OCI-LY1 (cell line): ENCODE measurements at regions not wholly inside any gene's neighbourhood (a gene's known extent, or its start where the extent isn't known, plus 50 kb on each side); places are given as distances from the start of the nearest gene placed in this dataset.

Experiments used
- H2AFZ ChIP-seq: fragments of 200-600 bp; sonication (generic), shearing (Covaris generic); 2 replicates; pipeline ENCODE4 v1.6.0; 2014; ENCODE audit warnings: antibody characterized with exemption, mild to moderate bottlenecking, low read length
- H3F3A ChIP-seq: fragments of 200-600 bp; sonication (generic), shearing (Covaris generic); 2 replicates; pipeline ENCODE4 v1.6.0; 2014; ENCODE audit warnings: mild to moderate bottlenecking, antibody characterized with exemption, low read length, moderate library complexity; ENCODE audit not compliant: insufficient read depth
- H3K27ac ChIP-seq: fragments of 200-600 bp; sonication (generic); 2 replicates; pipeline ENCODE4 v1.5.1; 2014; ENCODE audit warnings: low read length, mixed run types, mild to moderate bottlenecking, low read depth; ENCODE audit not compliant: poor library complexity, severe bottlenecking
- H3K27me3 ChIP-seq: fragments of 200-600 bp; sonication (generic); 2 replicates; pipeline ENCODE4 v1.6.0; 2014; ENCODE audit warnings: antibody characterized with exemption, mild to moderate bottlenecking, low read length, moderate library complexity; ENCODE audit not compliant: insufficient read depth
- H3K36me3 ChIP-seq: fragments of 200-600 bp; sonication (generic); 2 replicates; pipeline ENCODE4 v1.6.1; 2014; ENCODE audit warnings: mild to moderate bottlenecking, antibody characterized with exemption, low read length, moderate library complexity, mixed read lengths; ENCODE audit not compliant: insufficient read depth
- H3K4me1 ChIP-seq: fragments of 200-600 bp; sonication (generic); 2 replicates; pipeline ENCODE4 v1.5.1; 2014; ENCODE audit warnings: mild to moderate bottlenecking, low read length, moderate library complexity; ENCODE audit not compliant: insufficient read depth, severe bottlenecking
- H3K4me2 ChIP-seq: fragments of 200-600 bp; sonication (generic), shearing (Covaris generic); 2 replicates; pipeline ENCODE4 v1.6.1; 2014; ENCODE audit warnings: low read length
- H3K4me3 ChIP-seq: fragments of 200-600 bp; sonication (generic); 2 replicates; pipeline ENCODE4 v1.5.1; 2014; ENCODE audit warnings: low read length, low read depth, mild to moderate bottlenecking, mixed read lengths; ENCODE audit not compliant: poor library complexity, severe bottlenecking
- H3K79me2 ChIP-seq: fragments of 200-600 bp; shearing (Covaris generic); 2 replicates; pipeline ENCODE4 v1.6.1; 2016; ENCODE audit warnings: mixed run types, low read length, mixed read lengths; ENCODE audit not compliant: insufficient read depth
- H3K9ac ChIP-seq: fragments of 200-600 bp; sonication (generic), shearing (Covaris generic); 2 replicates; pipeline ENCODE4 v1.6.1; 2014; ENCODE audit warnings: mild to moderate bottlenecking, low read length, mixed read lengths
- H3K9me2 ChIP-seq: fragments of 200-600 bp; sonication (generic), shearing (Covaris generic); 2 replicates; pipeline ENCODE4 v1.6.1; 2014; ENCODE audit warnings: low read depth, mild to moderate bottlenecking, low read length, mixed read lengths
- H3K9me3 ChIP-seq: fragments of 200-600 bp; shearing (Covaris generic); 2 replicates; pipeline ENCODE4 v1.6.1; 2014; ENCODE audit warnings: low read length, mixed read lengths
- H4K20me1 ChIP-seq: fragments of 200-600 bp; sonication (generic), shearing (Covaris generic); 2 replicates; pipeline ENCODE4 v1.6.0; 2016; ENCODE audit warnings: mild to moderate bottlenecking, low read length; ENCODE audit not compliant: insufficient read depth
- EZH2 ChIP-seq: fragments of 200-600 bp; sonication (generic), shearing (Covaris generic); IDR thresholded peaks from 2 replicates; pipeline ENCODE4 v1.8.0; 2017; ENCODE audit warnings: borderline replicate concordance, mixed run types, mild to moderate bottlenecking, antibody characterized with exemption, low read length, moderate library complexity, mixed read lengths
- TF ChIP-seq, protein P1 (sequence below): fragments of 200-600 bp; sonication (generic), shearing (Covaris generic); IDR thresholded peaks from 2 replicates; pipeline ENCODE4 v1.5.1; 2017; ENCODE audit warnings: mild to moderate bottlenecking, antibody characterized with exemption, low read length, moderate library complexity, mixed read lengths

- TF ChIP-seq EZH2: no peak
- TF ChIP-seq, protein P1, sequence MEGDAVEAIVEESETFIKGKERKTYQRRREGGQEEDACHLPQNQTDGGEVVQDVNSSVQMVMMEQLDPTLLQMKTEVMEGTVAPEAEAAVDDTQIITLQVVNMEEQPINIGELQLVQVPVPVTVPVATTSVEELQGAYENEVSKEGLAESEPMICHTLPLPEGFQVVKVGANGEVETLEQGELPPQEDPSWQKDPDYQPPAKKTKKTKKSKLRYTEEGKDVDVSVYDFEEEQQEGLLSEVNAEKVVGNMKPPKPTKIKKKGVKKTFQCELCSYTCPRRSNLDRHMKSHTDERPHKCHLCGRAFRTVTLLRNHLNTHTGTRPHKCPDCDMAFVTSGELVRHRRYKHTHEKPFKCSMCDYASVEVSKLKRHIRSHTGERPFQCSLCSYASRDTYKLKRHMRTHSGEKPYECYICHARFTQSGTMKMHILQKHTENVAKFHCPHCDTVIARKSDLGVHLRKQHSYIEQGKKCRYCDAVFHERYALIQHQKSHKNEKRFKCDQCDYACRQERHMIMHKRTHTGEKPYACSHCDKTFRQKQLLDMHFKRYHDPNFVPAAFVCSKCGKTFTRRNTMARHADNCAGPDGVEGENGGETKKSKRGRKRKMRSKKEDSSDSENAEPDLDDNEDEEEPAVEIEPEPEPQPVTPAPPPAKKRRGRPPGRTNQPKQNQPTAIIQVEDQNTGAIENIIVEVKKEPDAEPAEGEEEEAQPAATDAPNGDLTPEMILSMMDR: no peak
- Histone ChIP-seq H4K20me1 (no peaks in the 10 kb centered on the region), H3F3A (no peaks in the 10 kb centered on the region), H3K9ac (no peak overlapping the region), H3K9me2 (no peaks in the 10 kb centered on the region), H3K4me1 (no peaks in the 10 kb centered on the region), H2AFZ (no peak overlapping the region), H3K9me3 (no peaks in the 10 kb centered on the region), H3K79me2 (no peaks in the 10 kb centered on the region), H3K27me3 (no peaks in the 10 kb centered on the region), H3K4me3 (no peak overlapping the region), H3K27ac (no peak overlapping the region), H3K4me2 (no peak overlapping the region), H3K36me3 (no peaks in the 10 kb centered on the region)
Measured at GRCh38 chr5:52707616-52708015, 80.1 kb upstream of the ITGA1 start.

DNA sequence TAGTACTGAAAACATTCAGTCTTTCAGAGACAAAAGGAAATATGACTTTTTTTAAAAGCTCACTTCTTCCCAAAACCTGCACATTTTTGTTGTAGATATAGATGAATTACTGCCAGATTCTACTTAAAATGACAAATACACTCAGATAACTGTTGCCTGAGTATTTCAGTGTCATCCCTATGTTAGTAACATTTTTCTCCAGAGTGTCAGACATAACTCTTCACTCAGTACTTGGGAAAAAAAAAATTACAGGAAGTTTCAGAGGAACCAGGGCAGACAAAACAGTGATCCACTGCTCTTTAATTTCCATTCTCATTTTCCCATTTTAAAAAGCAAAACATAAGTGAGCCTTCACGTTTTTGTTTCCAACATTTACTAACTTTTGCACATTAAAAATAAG lies 79.3 kb upstream of the ITGA1 start:
- no peak overlapping the region for H3K27ac ChIP-seq
- no peaks in the 10 kb centered on the region for H3F3A ChIP-seq
- H3K79me2 ChIP-seq: no peaks in the 10 kb centered on the region
- no peaks in the 10 kb centered on the region for H3K9me3 ChIP-seq
- no peaks in the 10 kb centered on the region for H3K4me1 ChIP-seq
- no peak overlapping the region for H2AFZ ChIP-seq
- no peak overlapping the region for H3K9ac ChIP-seq
- H3K36me3 ChIP-seq: no peaks in the 10 kb centered on the region
- no peaks in the 10 kb centered on the region for H4K20me1 ChIP-seq
- no peaks in the 10 kb centered on the region for H3K27me3 ChIP-seq
- no peaks in the 10 kb centered on the region for H3K9me2 ChIP-seq
- no peak overlapping the region for H3K4me2 ChIP-seq
- no peak for TF ChIP-seq EZH2
- TF ChIP-seq, protein P1: no peak
- no peak overlapping the region for H3K4me3 ChIP-seq

- no peaks in the 10 kb centered on the region for H3K4me1 ChIP-seq
- H3K4me3 ChIP-seq: no peak overlapping the region
- H3K9ac ChIP-seq: no peak overlapping the region
- no peaks in the 10 kb centered on the region for H3K36me3 ChIP-seq
- H3K27ac ChIP-seq: no peak overlapping the region
- no peaks in the 10 kb centered on the region for H3K9me3 ChIP-seq
- H3K9me2 ChIP-seq: no peaks in the 10 kb centered on the region
- H3F3A ChIP-seq: no peaks in the 10 kb centered on the region
- H3K4me2 ChIP-seq: no peak overlapping the region
- no peak overlapping the region for H2AFZ ChIP-seq
- no peaks in the 10 kb centered on the region for H4K20me1 ChIP-seq
- TF ChIP-seq EZH2: no peak
- TF ChIP-seq, protein P1: no peak
- H3K79me2 ChIP-seq: no peaks in the 10 kb centered on the region
- no peaks in the 10 kb centered on the region for H3K27me3 ChIP-seq
Measured at GRCh38 chr5:52709167-52709925, 78.4 kb upstream of the ITGA1 start.
